ENCODE measurements at regions not wholly inside any gene's neighbourhood (a gene's known extent, or its start where the extent isn't known, plus 50 kb on each side); places are given as distances from the start of the nearest gene placed in this dataset.

- Mint-ChIP-seq H3K36me3 (peaks cover 14% of the 10 kb centered on the region), H3K27ac (no peak overlapping the region), H3K9me3 (peaks cover 35% of the 10 kb centered on the region), H3K4me3 (no peak overlapping the region), H3K4me1 (no peaks in the 10 kb centered on the region), H3K27me3 (ENCODE audit: low read depth) (no peaks in the 10 kb centered on the region)
- ATAC-seq (no peak), DNase-seq (ENCODE audit: low spot score) (no peak)
- ChIA-PET POLR2A (no interaction called here), CTCF (no interaction called here)
- no peak for TF ChIP-seq RORB (CRISPR knock-in tag; IDR thresholded peaks at IDR 0.05)
- TF ChIP-seq ZMAT4 (CRISPR knock-in tag; IDR thresholded peaks at IDR 0.05), result no peak
- TF ChIP-seq ZNF532 (CRISPR knock-in tag; IDR thresholded peaks at IDR 0.05; ENCODE audit: borderline replicate concordance), result no peak
- TF ChIP-seq USF1 (CRISPR knock-in tag; IDR thresholded peaks at IDR 0.05), result no peak
- no peak for TF ChIP-seq KAT7 (CRISPR knock-in tag; IDR thresholded peaks at IDR 0.05; ENCODE audit: borderline replicate concordance)
- no peak for TF ChIP-seq MAX (CRISPR knock-in tag; IDR thresholded peaks at IDR 0.05)
- no peak for TF ChIP-seq ERG (CRISPR knock-in tag; IDR thresholded peaks at IDR 0.05)
- TF ChIP-seq PRRX2 (CRISPR knock-in tag; IDR thresholded peaks at IDR 0.05), result no peak
- TF ChIP-seq ZBTB21 (CRISPR knock-in tag; IDR thresholded peaks at IDR 0.05; ENCODE audit: borderline replicate concordance), result no peak
- TF ChIP-seq E2F5 (CRISPR knock-in tag; IDR thresholded peaks at IDR 0.05), result no peak
- TF ChIP-seq MLX (CRISPR knock-in tag; IDR thresholded peaks at IDR 0.05), result no peak
- no peak for TF ChIP-seq FOXP4 (CRISPR knock-in tag; IDR thresholded peaks at IDR 0.05)
- TF ChIP-seq SP1 (CRISPR knock-in tag; conservative IDR thresholded peaks at IDR 0.05), result no peak
- no peak for TF ChIP-seq FOXK1 (CRISPR knock-in tag; IDR thresholded peaks at IDR 0.05)
- TF ChIP-seq NR2C2 (CRISPR knock-in tag; IDR thresholded peaks at IDR 0.05), result no peak
- no peak for TF ChIP-seq NR3C1 (CRISPR knock-in tag; conservative IDR thresholded peaks at IDR 0.05; ENCODE audit: low read depth)
- TF ChIP-seq PRDM15 (CRISPR knock-in tag; IDR thresholded peaks at IDR 0.05), result no peak
These were observed 571.5 kb downstream of the SLC4A3 start for GRCh38 chr2:220198896-220199295.

All from WTC11 (cell line).